ENCODE measurements at regions not wholly inside any gene's neighbourhood (a gene's known extent, or its start where the extent isn't known, plus 50 kb on each side); places are given as distances from the start of the nearest gene placed in this dataset.

DNA sequence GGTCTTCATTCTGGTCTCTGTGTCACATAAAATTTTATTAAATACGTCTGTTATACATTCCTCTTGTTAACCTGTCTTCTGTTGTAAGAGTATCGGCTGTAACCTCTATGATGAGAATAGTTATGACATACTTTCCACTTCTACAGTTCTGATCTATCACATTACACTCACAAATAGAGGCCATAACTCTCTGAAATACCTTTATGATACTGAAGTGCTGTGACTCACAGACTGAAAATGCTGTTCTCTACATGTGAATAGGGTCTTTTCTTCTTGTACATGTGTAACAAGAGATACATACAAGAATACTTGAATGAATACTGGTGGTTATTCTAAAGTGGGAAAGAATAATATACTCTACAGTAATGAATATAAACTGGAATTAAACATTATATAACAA is 1047.6 kb downstream of the TECRL start:
- TF ChIP-seq CTCF (IDR thresholded peaks at IDR 0.05; ENCODE audit: poor library complexity): no peak
- TF ChIP-seq EZH2 (IDR thresholded peaks at IDR 0.05; ENCODE audit: borderline replicate concordance): no peak
